ENCODE measurements at regions not wholly inside any gene's neighbourhood (a gene's known extent, or its start where the extent isn't known, plus 50 kb on each side); places are given as distances from the start of the nearest gene placed in this dataset.

DNA sequence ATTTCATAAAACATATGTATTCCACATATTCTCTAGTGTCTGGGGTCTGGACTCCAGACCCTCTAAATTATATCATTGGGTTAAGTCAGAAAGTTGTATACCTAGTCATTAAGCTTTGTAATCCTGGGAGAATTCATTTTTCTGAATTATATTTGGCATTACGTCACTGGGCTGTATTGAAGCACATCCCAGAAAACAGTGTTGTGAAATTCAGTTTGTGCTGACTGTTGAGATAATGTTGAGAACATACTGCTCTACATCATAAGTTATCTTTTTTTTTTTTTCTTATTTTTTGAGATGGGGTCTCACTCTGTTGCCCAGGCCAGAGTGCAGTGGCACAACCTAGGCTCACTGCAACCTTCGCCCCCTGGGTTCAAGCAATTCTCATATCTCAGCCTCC is 153.1 kb upstream of the STT3B start:
- no peak overlapping the region for H2AFZ ChIP-seq (ENCODE audit: low read depth, low read length, poor library complexity, severe bottlenecking)
- ATAC-seq = no peak
- intact Hi-C loops (cut with micrococcal nuclease) = no loop called here
- POLR2A ChIA-PET = no interaction called here
- no TSS peak for BruUV-seq (replicated peaks)
- no peak overlapping the region for H3K4me3 ChIP-seq (replicated peaks in 1 of 2; ENCODE audit: low read depth in 1 of 2, low read length in 2 of 2)
- CTCF ChIA-PET = no interaction called here
- no peak for DNase-seq (ENCODE audit: low read depth, low spot score)
- peaks cover 13 to 21% of the 10 kb centered on the region in 2 experiments for H3K4me1 ChIP-seq (ENCODE audit: control insufficient read depth in 1 of 2, insufficient read depth in 2 of 2, low read length in 2 of 2)
- H4K20me1 ChIP-seq (ENCODE audit: insufficient read depth) = no peaks in the 10 kb centered on the region
- no peak overlapping the region for H3K27ac ChIP-seq (ENCODE audit: low read depth, low read length)
- RAD21 ChIA-PET (ENCODE audit: low non-redundant PET in 1 of 2, low total read pairs in 2 of 2, uncharacterized antibody in 2 of 2, unreplicated experiment in 2 of 2) = no interaction called here
- H3K27me3 ChIP-seq (ENCODE audit: insufficient read depth, low read length) = peaks cover 12% of the 10 kb centered on the region; the same call in 1 of the 2 replicates
- no peaks in the 10 kb centered on the region for H3K79me2 ChIP-seq (ENCODE audit: insufficient read depth, low read length)
- TF ChIP-seq CBX3 (IDR thresholded peaks at IDR 0.05; ENCODE audit: low read depth) (no peak), EGR1 (IDR thresholded peaks at IDR 0.05; ENCODE audit: low read depth) (no peak), YY1 (IDR thresholded peaks at IDR 0.05; ENCODE audit: extremely low read depth, insufficient replicate concordance, low read depth, low read length) (no peak), ZFX (IDR thresholded peaks at IDR 0.05) (no peak), EZH2 (IDR thresholded peaks at IDR 0.05) (no peak), ELF1 (IDR thresholded peaks at IDR 0.05; ENCODE audit: borderline replicate concordance, low read depth) (no peak), SIN3A (IDR thresholded peaks at IDR 0.05; ENCODE audit: low read depth) (no peak)
- no peaks in the 10 kb centered on the region for H3K9me2 ChIP-seq (ENCODE audit: insufficient read depth)
- no peaks in the 10 kb centered on the region for H3K36me3 ChIP-seq (ENCODE audit: control insufficient read depth in 1 of 2, insufficient read depth in 2 of 2, low read length in 2 of 2)
- H3K9me3 ChIP-seq (ENCODE audit: control insufficient read depth in 1 of 2, insufficient read depth in 1 of 2, low read depth in 1 of 2, low read length in 2 of 2) = no peaks in the 10 kb centered on the region
- H3K4me2 ChIP-seq (ENCODE audit: low read length) = no peak overlapping the region
- no peak overlapping the region for H3K9ac ChIP-seq (ENCODE audit: low read length)

DNA sequence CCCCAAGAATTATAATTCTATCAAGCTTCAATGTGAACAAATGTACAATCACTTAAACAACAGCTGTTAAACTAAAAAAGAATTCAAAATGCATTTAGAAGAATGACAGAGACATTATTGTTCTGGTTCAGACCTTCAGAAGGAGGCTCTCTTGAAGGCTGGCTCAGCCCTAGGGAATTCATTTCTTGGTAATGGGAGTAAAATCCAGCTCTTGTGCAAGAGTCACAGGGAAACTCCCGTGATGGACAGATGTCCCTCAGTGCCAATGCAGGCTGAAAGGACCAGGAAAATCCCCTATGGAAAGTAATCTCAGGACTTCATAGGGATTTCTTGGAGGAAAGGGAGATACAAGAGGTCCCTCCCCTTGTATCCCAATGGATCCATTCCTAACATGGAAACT is 149.9 kb upstream of the STT3B start:
- Histone ChIP-seq H2AFZ (ENCODE audit: low read depth, low read length, poor library complexity, severe bottlenecking) (no peak overlapping the region), H4K20me1 (ENCODE audit: insufficient read depth) (no peaks in the 10 kb centered on the region), H3K27me3 (ENCODE audit: insufficient read depth, low read length) (0 out of 2 replicates have a peak, but pooled peaks cover 3% of the 10 kb centered on the region), H3K4me3 (replicated peaks in 1 of 2; ENCODE audit: low read depth in 1 of 2, low read length in 2 of 2) (no peak overlapping the region), H3K79me2 (ENCODE audit: insufficient read depth, low read length) (no peaks in the 10 kb centered on the region), H3K9me3 (ENCODE audit: control insufficient read depth in 1 of 2, insufficient read depth in 1 of 2, low read depth in 1 of 2, low read length in 2 of 2) (no peaks in the 10 kb centered on the region), H3K9ac (ENCODE audit: low read length) (no peak overlapping the region), H3K4me1 (ENCODE audit: control insufficient read depth in 1 of 2, insufficient read depth in 2 of 2, low read length in 2 of 2) (peaks cover 0 to 6% of the 10 kb centered on the region in 2 experiments; a peak in 2 of 4 replicates), H3K4me2 (ENCODE audit: low read length) (no peak overlapping the region), H3K36me3 (ENCODE audit: control insufficient read depth in 1 of 2, insufficient read depth in 2 of 2, low read length in 2 of 2) (no peaks in the 10 kb centered on the region), H3K9me2 (ENCODE audit: insufficient read depth) (no peaks in the 10 kb centered on the region), H3K27ac (ENCODE audit: low read depth, low read length) (no peak overlapping the region)
- ChIA-PET RAD21 (ENCODE audit: low non-redundant PET in 1 of 2, low total read pairs in 2 of 2, uncharacterized antibody in 2 of 2, unreplicated experiment in 2 of 2) (no interaction called here), POLR2A (no interaction called here), CTCF (no interaction called here)
- intact Hi-C loops (cut with micrococcal nuclease) = no loop called here
- DNase-seq (ENCODE audit: low read depth, low spot score) (no peak), ATAC-seq (no peak)
- BruUV-seq (replicated peaks) = no TSS peak
- TF ChIP-seq ZNF274 (IDR thresholded peaks at IDR 0.05; ENCODE audit: low read depth, low read length) (no peak), FOSL1 (IDR thresholded peaks at IDR 0.05; ENCODE audit: low read depth) (no peak), CEBPB (IDR thresholded peaks at IDR 0.05; ENCODE audit: low read depth) (no peak), ZBTB33 (IDR thresholded peaks at IDR 0.05; ENCODE audit: extremely low read depth, insufficient replicate concordance, low read length) (no peak), YY1 (IDR thresholded peaks at IDR 0.05; ENCODE audit: extremely low read depth, insufficient replicate concordance, low read depth, low read length) (no peak), SIN3A (IDR thresholded peaks at IDR 0.05; ENCODE audit: low read depth) (no peak), EZH2 (IDR thresholded peaks at IDR 0.05) (no peak), TCF7L2 (IDR thresholded peaks at IDR 0.05; ENCODE audit: borderline replicate concordance, extremely low read depth, insufficient read depth, insufficient read length) (no peak), SRF (IDR thresholded peaks at IDR 0.05; ENCODE audit: low read depth) (no peak), POLR2A (IDR thresholded peaks at IDR 0.05; ENCODE audit: borderline replicate concordance, extremely low read depth, insufficient read depth, insufficient read length) (no peak)
- TF ChIP-seq, protein P1, sequence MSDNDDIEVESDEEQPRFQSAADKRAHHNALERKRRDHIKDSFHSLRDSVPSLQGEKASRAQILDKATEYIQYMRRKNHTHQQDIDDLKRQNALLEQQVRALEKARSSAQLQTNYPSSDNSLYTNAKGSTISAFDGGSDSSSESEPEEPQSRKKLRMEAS (IDR thresholded peaks at IDR 0.05) = no peak

All from HCT116 (cell line).